ENCODE measurements at regions not wholly inside any gene's neighbourhood (a gene's known extent, or its start where the extent isn't known, plus 50 kb on each side); places are given as distances from the start of the nearest gene placed in this dataset.

DNA sequence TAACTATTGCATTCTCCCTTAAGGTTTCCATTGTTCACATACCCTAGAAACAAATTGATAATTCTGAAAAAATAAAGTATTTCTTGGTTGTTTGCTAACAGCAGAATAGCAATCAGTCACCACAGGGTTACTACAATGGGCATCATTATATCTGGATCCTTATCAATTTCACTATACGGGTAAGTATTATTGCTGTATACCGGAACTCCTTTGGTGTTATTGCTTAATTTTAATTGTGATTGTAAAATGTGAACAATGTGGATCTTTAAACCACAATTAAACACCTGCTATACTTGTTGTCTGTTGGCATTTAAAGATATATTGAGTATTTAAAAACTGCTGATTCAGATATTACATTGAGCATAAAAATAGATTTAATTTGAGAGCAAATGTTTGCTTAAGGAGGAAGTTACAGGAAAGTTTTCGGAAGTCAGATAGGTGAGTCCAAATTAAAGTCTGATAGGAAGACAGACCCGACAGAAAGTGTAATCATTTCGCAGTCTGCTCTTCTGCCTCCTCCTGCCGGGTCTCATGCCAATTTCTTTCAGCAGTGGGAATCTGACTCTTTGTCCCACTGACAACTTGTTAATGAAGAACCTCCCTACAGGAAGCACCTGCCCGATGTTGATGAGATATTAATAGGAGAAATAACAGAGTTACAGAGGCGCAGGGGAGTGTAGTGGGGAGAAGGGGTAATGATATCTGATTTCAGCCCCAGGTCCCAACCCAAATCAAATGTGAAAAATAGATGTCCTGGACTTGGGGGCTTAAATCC is 169.7 kb upstream of the TBC1D5 start:
- ChIA-PET POLR2A (ENCODE audit: partially characterized antibody) (no interaction called here), CTCF (ENCODE audit: partially characterized antibody) (no interaction called here)
- no peak overlapping the region for H3K4me2 ChIP-seq (ENCODE audit: insufficient read depth in 1 of 2, low read depth in 2 of 2, low read length in 2 of 2)
- no peak overlapping the region for H3K27ac ChIP-seq (ENCODE audit: low read depth, low read length)
- H3K9me3 ChIP-seq (ENCODE audit: insufficient read depth in 2 of 2, low read depth in 1 of 2, low read length in 1 of 2), result no peaks in the 10 kb centered on the region
- no peak overlapping the region for H2AK5ac ChIP-seq (ENCODE audit: low read depth, low read length)
- DNase-seq (ENCODE audit: low read depth in 1 of 2, low spot score in 2 of 2) (no peak), FAIRE-seq (no peak)
- no peak overlapping the region for H3K23ac ChIP-seq (ENCODE audit: insufficient read length)
- peaks cover 0 to 11% (median 3%) of the 10 kb centered on the region in 4 experiments; a peak in 4 of 7 replicates for H3K4me1 ChIP-seq (replicated peaks in 1 of 4; ENCODE audit: control insufficient read depth in 3 of 4, insufficient read depth in 4 of 4, low read length in 3 of 4)
- H3K4me3 ChIP-seq (ENCODE audit: extremely low read depth in 1 of 4, insufficient read depth in 2 of 4, low read depth in 3 of 4, low read length in 4 of 4), result no peak overlapping the region
- no peaks in the 10 kb centered on the region for H3K23me2 ChIP-seq (ENCODE audit: low read depth, low read length)
- H2BK20ac ChIP-seq (ENCODE audit: low read length), result no peak overlapping the region
- H3K18ac ChIP-seq (ENCODE audit: extremely low read depth, low read length), result no peak overlapping the region
- no peaks in the 10 kb centered on the region for H3K36me3 ChIP-seq (ENCODE audit: control insufficient read depth in 2 of 4, insufficient read depth in 4 of 4, low read length in 3 of 4)
- H3K56ac ChIP-seq (replicated peaks; ENCODE audit: insufficient read length, low read depth, low read length), result no peak overlapping the region
- H2BK120ac ChIP-seq (replicated peaks; ENCODE audit: low read depth, low read length), result no peak overlapping the region
- H2BK12ac ChIP-seq (ENCODE audit: low read depth, low read length), result no peak overlapping the region
- no peak overlapping the region for H2BK15ac ChIP-seq (ENCODE audit: low read length)
- no peak overlapping the region for H3K14ac ChIP-seq (ENCODE audit: insufficient read length)
- no peak overlapping the region for H3K4ac ChIP-seq (replicated peaks; ENCODE audit: insufficient read length, low read depth, low read length)
- no peaks in the 10 kb centered on the region for H3K27me3 ChIP-seq (replicated peaks in 1 of 4; ENCODE audit: control insufficient read depth in 3 of 4, extremely low read depth in 1 of 4, insufficient read depth in 3 of 4, low read length in 3 of 4)
- no peak overlapping the region for H4K8ac ChIP-seq (ENCODE audit: extremely low read depth, insufficient read depth, low read length)
- no peak overlapping the region for H2BK5ac ChIP-seq (ENCODE audit: low read depth, low read length)
- H3K9ac ChIP-seq (replicated peaks in 1 of 4; ENCODE audit: extremely low read depth in 1 of 4, low read depth in 3 of 4, low read length in 3 of 4), result no peak overlapping the region
- 86% methylated on average over 8 of the region's 8 CpGs; no CpG with 5 or more reads in 1 of the 2 experiments for WGBS, 2 experiments (ENCODE audit: extremely low coverage in 1 of 2, insufficient coverage in 1 of 2, insufficient read length in 1 of 2, insufficient replicate concordance in 2 of 2, low coverage in 1 of 2, low lambda C conversion rate in 2 of 2, missing lambda C conversion rate in 1 of 2)
- H4K5ac ChIP-seq (ENCODE audit: insufficient read length, low read depth, low read length), result no peak overlapping the region
- no peaks in the 10 kb centered on the region for H3K79me2 ChIP-seq (ENCODE audit: control insufficient read depth in 1 of 2, insufficient read depth in 2 of 2, low read length in 2 of 2)
- H3K79me1 ChIP-seq (ENCODE audit: low read depth, low read length), result no peaks in the 10 kb centered on the region; the same call in 1 of the 2 replicates
- H4K91ac ChIP-seq (replicated peaks; ENCODE audit: insufficient read length, low read length), result no peak overlapping the region
- no peaks in the 10 kb centered on the region for H4K20me1 ChIP-seq (replicated peaks in 1 of 2; ENCODE audit: control insufficient read depth in 1 of 2, insufficient read depth in 2 of 2, low read length in 2 of 2)
- no peak overlapping the region for H2AFZ ChIP-seq (ENCODE audit: low read length)
- no peak for TF ChIP-seq BCL11A (IDR thresholded peaks at IDR 0.05; ENCODE audit: low read depth in 2 of 2, low read length in 2 of 2)
- no peak for TF ChIP-seq GTF2F1 (IDR thresholded peaks at IDR 0.05; ENCODE audit: borderline replicate concordance, low read depth, low read length)
- no peak for TF ChIP-seq SIX5 (IDR thresholded peaks at IDR 0.05; ENCODE audit: low read depth, low read length)
- no peak for TF ChIP-seq CHD1 (IDR thresholded peaks at IDR 0.05; ENCODE audit: low read depth, low read length)
- TF ChIP-seq NANOG (IDR thresholded peaks at IDR 0.05; ENCODE audit: insufficient read depth, low read depth, low read length, poor library complexity, severe bottlenecking), result no peak
- no peak for TF ChIP-seq KDM5A (IDR thresholded peaks at IDR 0.05; ENCODE audit: low read length)
- TF ChIP-seq, protein P1, sequence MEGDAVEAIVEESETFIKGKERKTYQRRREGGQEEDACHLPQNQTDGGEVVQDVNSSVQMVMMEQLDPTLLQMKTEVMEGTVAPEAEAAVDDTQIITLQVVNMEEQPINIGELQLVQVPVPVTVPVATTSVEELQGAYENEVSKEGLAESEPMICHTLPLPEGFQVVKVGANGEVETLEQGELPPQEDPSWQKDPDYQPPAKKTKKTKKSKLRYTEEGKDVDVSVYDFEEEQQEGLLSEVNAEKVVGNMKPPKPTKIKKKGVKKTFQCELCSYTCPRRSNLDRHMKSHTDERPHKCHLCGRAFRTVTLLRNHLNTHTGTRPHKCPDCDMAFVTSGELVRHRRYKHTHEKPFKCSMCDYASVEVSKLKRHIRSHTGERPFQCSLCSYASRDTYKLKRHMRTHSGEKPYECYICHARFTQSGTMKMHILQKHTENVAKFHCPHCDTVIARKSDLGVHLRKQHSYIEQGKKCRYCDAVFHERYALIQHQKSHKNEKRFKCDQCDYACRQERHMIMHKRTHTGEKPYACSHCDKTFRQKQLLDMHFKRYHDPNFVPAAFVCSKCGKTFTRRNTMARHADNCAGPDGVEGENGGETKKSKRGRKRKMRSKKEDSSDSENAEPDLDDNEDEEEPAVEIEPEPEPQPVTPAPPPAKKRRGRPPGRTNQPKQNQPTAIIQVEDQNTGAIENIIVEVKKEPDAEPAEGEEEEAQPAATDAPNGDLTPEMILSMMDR (IDR thresholded peaks at IDR 0.05; ENCODE audit: control extremely low read depth in 1 of 3, insufficient read depth in 1 of 3, low read depth in 1 of 3, low read length in 3 of 3), result no peak
- TF ChIP-seq KDM4A (IDR thresholded peaks at IDR 0.05; ENCODE audit: low read depth, low read length, severe bottlenecking), result no peak
- no peak for TF ChIP-seq MAX (IDR thresholded peaks at IDR 0.05)
- TF ChIP-seq MAFK (IDR thresholded peaks at IDR 0.05; ENCODE audit: low read depth, low read length), result no peak

Data from H1 (cell line).